HepG2 (cell line): ENCODE measurements at regions not wholly inside any gene's neighbourhood (a gene's known extent, or its start where the extent isn't known, plus 50 kb on each side); places are given as distances from the start of the nearest gene placed in this dataset.

ENCODE experiments used
- AHR ChIP-seq: IDR thresholded peaks from 2 replicates; pipeline ENCODE4 v1.6.1; 2018; ENCODE audit warnings: missing genetic modification reagents, missing compliant biosample characterization
- ATF7 ChIP-seq, 2 experiments: fragments of 450-650 bp in 1 of 2; sonication (generic) in 1 of 2; formaldehyde crosslinking in 1 of 2; IDR thresholded peaks; 2 replicates each; pipeline versions ENCODE4 v1.4.0 to v1.6.1; 2016 to 2020; ENCODE audit warnings: antibody characterized with exemption in 1 of 2, mild to moderate bottlenecking in 1 of 2, missing genetic modification reagents in 1 of 2
- FOXO1 ChIP-seq: sonication (generic); formaldehyde crosslinking; IDR thresholded peaks from 2 replicates; pipeline ENCODE4 v1.4.0; 2020; ENCODE audit warnings: missing genetic modification reagents
- ISX ChIP-seq: sonication (generic); formaldehyde crosslinking; conservative IDR thresholded peaks from 2 replicates; pipeline ENCODE4 v1.5.0; 2020; ENCODE audit warnings: missing genetic modification reagents
- KLF12 ChIP-seq: sonication (generic); formaldehyde crosslinking; IDR thresholded peaks from 2 replicates; pipeline ENCODE4 v1.4.0; 2020; ENCODE audit warnings: missing genetic modification reagents, borderline replicate concordance
- MBD4 ChIP-seq: IDR thresholded peaks from 2 replicates; pipeline ENCODE4 v1.6.1; 2012; ENCODE audit warnings: low read length, inconsistent platforms, borderline replicate concordance
- MXD4 ChIP-seq: IDR thresholded peaks from 2 replicates; pipeline ENCODE4 v1.6.1; 2016; ENCODE audit warnings: mild to moderate bottlenecking, missing biosample characterization, missing genetic modification reagents
- MZF1 ChIP-seq: sonication (generic); formaldehyde crosslinking; IDR thresholded peaks from 2 replicates; pipeline ENCODE4 v1.8.1; 2023; ENCODE audit warnings: mild to moderate bottlenecking, missing genetic modification reagents, borderline replicate concordance
- NRL ChIP-seq: sonication (generic); formaldehyde crosslinking; IDR thresholded peaks from 2 replicates; pipeline ENCODE4 v1.5.0; 2020; ENCODE audit warnings: missing genetic modification reagents, mild to moderate bottlenecking, moderate library complexity, borderline replicate concordance
- RARA ChIP-seq: IDR thresholded peaks from 2 replicates; pipeline ENCODE4 v1.6.1; 2016; ENCODE audit warnings: missing genetic modification reagents, missing compliant biosample characterization
- RXRA ChIP-seq: sonication (generic); formaldehyde crosslinking; IDR thresholded peaks from 2 replicates; pipeline ENCODE4 v1.5.1; 2020; ENCODE audit warnings: missing genetic modification reagents
- SALL2 ChIP-seq: sonication (generic); formaldehyde crosslinking; IDR thresholded peaks from 2 replicates; pipeline ENCODE4 v1.8.1; 2023; ENCODE audit warnings: mild to moderate bottlenecking, missing genetic modification reagents, inconsistent platforms
- U2AF1 ChIP-seq: fragments of 200-400 bp; formaldehyde crosslinking; optimal IDR thresholded peaks from 2 replicates; pipeline ENCODE3; 2017; ENCODE audit warnings: mild to moderate bottlenecking, low read depth, low read length
- ZNF274 ChIP-seq: sonication (generic); formaldehyde crosslinking; IDR thresholded peaks from 2 replicates; pipeline ENCODE4 v1.5.1; 2020; ENCODE audit warnings: mild to moderate bottlenecking, missing genetic modification reagents
- ZNF282 ChIP-seq: fragments of 450-650 bp; IDR thresholded peaks from 2 replicates; pipeline ENCODE4 v1.6.1; 2018; ENCODE audit not compliant: partially characterized antibody
- ZNF446 ChIP-seq: sonication (generic); formaldehyde crosslinking; IDR thresholded peaks from 2 replicates; pipeline ENCODE4 v1.5.0; 2020; ENCODE audit warnings: mild to moderate bottlenecking, missing genetic modification reagents
- ZNF558 ChIP-seq: sonication (generic); formaldehyde crosslinking; IDR thresholded peaks from 2 replicates; pipeline ENCODE4 v1.9.0; 2022; ENCODE audit warnings: mild to moderate bottlenecking, missing genetic modification reagents, borderline replicate concordance
- ZNF619 ChIP-seq: sonication (generic); formaldehyde crosslinking; IDR thresholded peaks from 2 replicates; pipeline ENCODE4 v1.4.0; 2020; ENCODE audit warnings: mild to moderate bottlenecking, missing genetic modification reagents
- ZSCAN9 ChIP-seq: IDR thresholded peaks from 2 replicates; pipeline ENCODE4 v1.6.1; 2016; ENCODE audit warnings: borderline replicate concordance
- TF ChIP-seq, protein P1 (sequence below): IDR thresholded peaks from 2 replicates; pipeline ENCODE4 v1.6.1; 2012; ENCODE audit warnings: low read length, improper control_type of control experiment
- TF ChIP-seq, protein P2 (sequence below): IDR thresholded peaks from 2 replicates; pipeline ENCODE4 v1.6.1; 2016
- TF ChIP-seq, protein P3 (sequence below): conservative IDR thresholded peaks from 2 replicates; pipeline ENCODE4 v1.6.1; 2018; ENCODE audit warnings: missing genetic modification reagents
- TF ChIP-seq, protein P4 (sequence below): sonication (generic); formaldehyde crosslinking; IDR thresholded peaks from 2 replicates; pipeline ENCODE4 v1.4.0; 2020; ENCODE audit warnings: mild to moderate bottlenecking, missing genetic modification reagents

DNA sequence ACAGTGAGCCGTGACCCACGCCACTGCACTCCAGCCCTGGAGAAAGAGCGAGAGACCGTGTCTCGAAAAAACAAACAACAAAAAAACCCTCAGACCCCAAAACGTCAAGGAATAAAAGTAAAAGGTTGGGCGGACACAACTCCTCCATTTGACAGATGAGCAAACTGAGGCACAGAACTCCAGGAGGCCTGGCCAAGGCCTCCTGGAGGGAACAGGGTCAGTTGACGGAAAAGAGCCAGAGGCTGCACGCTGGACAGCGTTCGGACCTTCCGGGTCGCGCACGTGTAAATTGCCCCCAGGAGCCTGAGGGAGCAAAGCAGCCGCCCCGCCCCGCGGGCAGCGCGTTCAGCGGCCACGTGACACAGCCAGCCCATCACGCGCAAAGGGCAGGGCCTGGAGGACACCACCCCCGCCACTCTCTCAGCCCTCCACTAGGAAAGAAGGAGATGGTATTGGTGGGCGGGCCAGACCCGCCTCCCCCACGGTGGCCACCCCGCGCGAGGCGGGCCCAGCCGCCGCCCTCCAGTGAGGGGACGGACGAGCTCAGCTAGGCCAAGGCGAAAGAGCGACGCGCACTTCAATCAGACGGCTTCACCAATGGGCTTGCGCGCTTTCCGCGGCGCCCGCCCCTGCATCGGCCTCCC, 81.5 kb downstream of the PTPDC1 start (continued):
- TF ChIP-seq, protein P1, sequence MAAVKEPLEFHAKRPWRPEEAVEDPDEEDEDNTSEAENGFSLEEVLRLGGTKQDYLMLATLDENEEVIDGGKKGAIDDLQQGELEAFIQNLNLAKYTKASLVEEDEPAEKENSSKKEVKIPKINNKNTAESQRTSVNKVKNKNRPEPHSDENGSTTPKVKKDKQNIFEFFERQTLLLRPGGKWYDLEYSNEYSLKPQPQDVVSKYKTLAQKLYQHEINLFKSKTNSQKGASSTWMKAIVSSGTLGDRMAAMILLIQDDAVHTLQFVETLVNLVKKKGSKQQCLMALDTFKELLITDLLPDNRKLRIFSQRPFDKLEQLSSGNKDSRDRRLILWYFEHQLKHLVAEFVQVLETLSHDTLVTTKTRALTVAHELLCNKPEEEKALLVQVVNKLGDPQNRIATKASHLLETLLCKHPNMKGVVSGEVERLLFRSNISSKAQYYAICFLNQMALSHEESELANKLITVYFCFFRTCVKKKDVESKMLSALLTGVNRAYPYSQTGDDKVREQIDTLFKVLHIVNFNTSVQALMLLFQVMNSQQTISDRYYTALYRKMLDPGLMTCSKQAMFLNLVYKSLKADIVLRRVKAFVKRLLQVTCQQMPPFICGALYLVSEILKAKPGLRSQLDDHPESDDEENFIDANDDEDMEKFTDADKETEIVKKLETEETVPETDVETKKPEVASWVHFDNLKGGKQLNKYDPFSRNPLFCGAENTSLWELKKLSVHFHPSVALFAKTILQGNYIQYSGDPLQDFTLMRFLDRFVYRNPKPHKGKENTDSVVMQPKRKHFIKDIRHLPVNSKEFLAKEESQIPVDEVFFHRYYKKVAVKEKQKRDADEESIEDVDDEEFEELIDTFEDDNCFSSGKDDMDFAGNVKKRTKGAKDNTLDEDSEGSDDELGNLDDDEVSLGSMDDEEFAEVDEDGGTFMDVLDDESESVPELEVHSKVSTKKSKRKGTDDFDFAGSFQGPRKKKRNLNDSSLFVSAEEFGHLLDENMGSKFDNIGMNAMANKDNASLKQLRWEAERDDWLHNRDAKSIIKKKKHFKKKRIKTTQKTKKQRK = no peak; the same call in 1 of the 2 replicates
- TF ChIP-seq ATF7 (IDR thresholded peaks at IDR 0.05) = no peak
- TF ChIP-seq ATF7 (CRISPR knock-in tag; IDR thresholded peaks at IDR 0.05) = no peak
- TF ChIP-seq ISX (CRISPR knock-in tag) = 0 out of 2 replicates have a peak, but pooled peaks have one; percentile 42
- peak; percentile 86; the same call in 1 of the 2 replicates for TF ChIP-seq AHR (CRISPR knock-in tag)
- TF ChIP-seq ZNF558 (CRISPR knock-in tag) = no peak; the same call in 1 of the 2 replicates
- TF ChIP-seq, protein P2, sequence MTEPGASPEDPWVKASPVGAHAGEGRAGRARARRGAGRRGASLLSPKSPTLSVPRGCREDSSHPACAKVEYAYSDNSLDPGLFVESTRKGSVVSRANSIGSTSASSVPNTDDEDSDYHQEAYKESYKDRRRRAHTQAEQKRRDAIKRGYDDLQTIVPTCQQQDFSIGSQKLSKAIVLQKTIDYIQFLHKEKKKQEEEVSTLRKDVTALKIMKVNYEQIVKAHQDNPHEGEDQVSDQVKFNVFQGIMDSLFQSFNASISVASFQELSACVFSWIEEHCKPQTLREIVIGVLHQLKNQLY = peak; percentile 84
- peak; percentile 67 for TF ChIP-seq KLF12 (CRISPR knock-in tag)
- TF ChIP-seq MBD4 = no peak
- peak; percentile 94 for TF ChIP-seq MXD4 (CRISPR knock-in tag)
- peak; percentile 16; the same call in 1 of the 2 replicates for TF ChIP-seq ZNF274 (CRISPR knock-in tag)
- peak; percentile 61 for TF ChIP-seq ZSCAN9
- TF ChIP-seq ZNF446 (CRISPR knock-in tag) = no peak; the same call in 1 of the 2 replicates
- TF ChIP-seq U2AF1 = no peak
- TF ChIP-seq FOXO1 (CRISPR knock-in tag) = peak; percentile 49; the same call in 1 of the 2 replicates
- peak; percentile 74; the same call in 1 of the 2 replicates for TF ChIP-seq RXRA (CRISPR knock-in tag)
- no peak for TF ChIP-seq MZF1 (CRISPR knock-in tag)
- no peak for TF ChIP-seq ZNF282
- TF ChIP-seq ZNF619 (CRISPR knock-in tag) = no peak
- TF ChIP-seq RARA (CRISPR knock-in tag) = peak; percentile 68
- peak; percentile 20; the same call in 1 of the 2 replicates for TF ChIP-seq SALL2 (CRISPR knock-in tag)
- TF ChIP-seq, protein P3, sequence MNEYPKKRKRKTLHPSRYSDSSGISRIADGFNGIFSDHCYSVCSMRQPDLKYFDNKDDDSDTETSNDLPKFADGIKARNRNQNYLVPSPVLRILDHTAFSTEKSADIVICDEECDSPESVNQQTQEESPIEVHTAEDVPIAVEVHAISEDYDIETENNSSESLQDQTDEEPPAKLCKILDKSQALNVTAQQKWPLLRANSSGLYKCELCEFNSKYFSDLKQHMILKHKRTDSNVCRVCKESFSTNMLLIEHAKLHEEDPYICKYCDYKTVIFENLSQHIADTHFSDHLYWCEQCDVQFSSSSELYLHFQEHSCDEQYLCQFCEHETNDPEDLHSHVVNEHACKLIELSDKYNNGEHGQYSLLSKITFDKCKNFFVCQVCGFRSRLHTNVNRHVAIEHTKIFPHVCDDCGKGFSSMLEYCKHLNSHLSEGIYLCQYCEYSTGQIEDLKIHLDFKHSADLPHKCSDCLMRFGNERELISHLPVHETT (CRISPR knock-in tag) = peak; percentile 79
- TF ChIP-seq, protein P4, sequence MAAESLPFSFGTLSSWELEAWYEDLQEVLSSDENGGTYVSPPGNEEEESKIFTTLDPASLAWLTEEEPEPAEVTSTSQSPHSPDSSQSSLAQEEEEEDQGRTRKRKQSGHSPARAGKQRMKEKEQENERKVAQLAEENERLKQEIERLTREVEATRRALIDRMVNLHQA (CRISPR knock-in tag) = no peak
- peak; percentile 92 for TF ChIP-seq NRL (CRISPR knock-in tag)
